Fibroblast of lung (primary cell): ENCODE measurements at regions not wholly inside any gene's neighbourhood (a gene's known extent, or its start where the extent isn't known, plus 50 kb on each side); places are given as distances from the start of the nearest gene placed in this dataset.

Experiments
- CTCF ChIP-seq, 2 donors: IDR thresholded peaks in 1 of 2; conservative IDR thresholded peaks in 1 of 2; 1 replicate in 1 of 2; 2 replicates in 1 of 2; pipeline ENCODE4 v1.5.1; 2011 to 2012; ENCODE audit warnings: low read length in 2 of 2, control low read depth in 1 of 2, inconsistent platforms in 1 of 2, low read depth in 1 of 2, mild to moderate bottlenecking in 1 of 2
- EZH2 ChIP-seq: IDR thresholded peaks from 2 replicates; pipeline ENCODE4 v1.5.1; 2012; ENCODE audit warnings: low read length, control low read depth, mild to moderate bottlenecking; ENCODE audit errors: missing control alignments

- TF ChIP-seq CTCF (conservative IDR thresholded peaks at IDR 0.05 in 1 of 2, IDR thresholded peaks at IDR 0.05 in 1 of 2; ENCODE audit: low read depth in 1 of 2, low read length in 2 of 2) (no peak), EZH2 (no peak)
These were observed 249.8 kb downstream of the ARHGAP12 start for GRCh38 chr10:31678575-31679516.
